ENCODE measurements at regions not wholly inside any gene's neighbourhood (a gene's known extent, or its start where the extent isn't known, plus 50 kb on each side); places are given as distances from the start of the nearest gene placed in this dataset.
"Not testable (repeated sequence)": the region's sequence is repeated elsewhere in the genome, so short reads cannot be mapped to it uniquely, and the experiment has no call there.

DNA sequence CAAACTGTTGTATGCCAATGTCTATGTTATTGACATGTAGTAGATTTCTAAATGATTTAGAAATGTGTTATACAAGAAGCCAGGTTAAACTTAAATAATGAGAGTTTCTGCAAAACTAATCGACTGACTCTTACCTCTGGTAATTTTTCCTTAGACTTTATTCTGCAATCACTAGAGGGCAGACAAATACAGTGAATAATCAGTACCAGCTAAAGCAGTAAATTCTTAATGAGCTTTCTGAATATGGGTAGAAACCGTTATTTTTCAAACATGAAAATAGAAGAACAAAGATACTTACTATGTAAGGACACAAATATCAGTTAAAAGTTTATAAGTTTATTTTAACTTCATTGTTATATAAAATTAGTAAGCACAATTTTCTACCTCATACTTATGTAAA is 97.9 kb upstream of the RGS1 start:
- peak; percentile 66 for DNase-seq (ENCODE audit: low spot score)

DNA sequence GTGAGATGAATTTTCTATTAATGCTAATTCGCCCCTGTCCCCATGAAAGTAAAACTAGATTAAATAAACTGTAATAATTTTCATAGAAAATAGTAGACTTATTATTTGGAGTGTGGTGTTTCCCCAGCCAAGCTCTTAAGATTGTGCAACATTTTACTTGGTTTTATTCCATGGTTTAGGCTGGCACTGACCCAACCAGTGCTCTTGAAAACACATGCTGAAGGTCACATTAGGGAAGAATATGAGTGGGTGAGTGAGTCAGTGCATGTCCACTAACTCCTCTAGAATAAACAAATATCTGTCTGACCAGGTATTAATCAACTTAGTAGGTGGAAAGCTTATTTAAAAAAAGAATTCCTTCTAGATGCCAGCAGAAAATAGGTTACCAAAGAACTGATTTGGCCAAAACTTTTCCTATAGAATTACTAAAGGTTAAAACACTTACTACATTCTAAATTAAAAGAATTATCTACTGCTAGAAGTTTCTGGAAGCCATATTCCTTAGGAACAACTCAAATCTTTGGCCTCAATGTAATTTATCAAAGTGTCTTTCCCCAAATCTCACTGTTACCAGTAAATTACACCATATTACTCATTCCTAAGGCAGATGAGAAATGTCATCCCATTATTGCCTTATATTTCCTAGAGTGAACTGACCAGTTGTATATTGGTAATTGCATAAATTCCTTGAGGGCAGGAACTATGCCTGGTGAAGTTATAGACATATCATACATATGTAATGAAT is 89.7 kb upstream of the RGS1 start:
- DNase-seq (ENCODE audit: low spot score), result peak; percentile 74

DNA sequence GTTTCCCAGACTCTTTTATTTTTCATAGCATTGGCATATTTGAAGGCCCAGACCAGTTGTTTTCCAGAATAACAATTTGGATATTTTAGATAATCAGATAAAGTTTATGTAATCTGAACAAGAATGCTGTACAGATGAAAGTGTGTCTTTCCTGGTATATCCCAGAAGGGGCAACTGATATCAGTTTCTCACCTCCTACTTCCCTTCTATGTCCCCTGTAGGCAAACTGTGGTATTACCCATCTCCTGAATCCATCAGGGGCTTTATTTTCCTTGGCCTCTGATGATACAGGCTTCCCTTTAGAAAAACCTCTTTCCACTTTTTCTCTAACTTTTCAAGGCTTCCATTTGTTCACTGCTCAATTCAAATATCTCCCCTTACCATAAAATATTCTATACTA is 87.5 kb upstream of the RGS1 start:
- no peak for DNase-seq (ENCODE audit: low spot score)

DNA sequence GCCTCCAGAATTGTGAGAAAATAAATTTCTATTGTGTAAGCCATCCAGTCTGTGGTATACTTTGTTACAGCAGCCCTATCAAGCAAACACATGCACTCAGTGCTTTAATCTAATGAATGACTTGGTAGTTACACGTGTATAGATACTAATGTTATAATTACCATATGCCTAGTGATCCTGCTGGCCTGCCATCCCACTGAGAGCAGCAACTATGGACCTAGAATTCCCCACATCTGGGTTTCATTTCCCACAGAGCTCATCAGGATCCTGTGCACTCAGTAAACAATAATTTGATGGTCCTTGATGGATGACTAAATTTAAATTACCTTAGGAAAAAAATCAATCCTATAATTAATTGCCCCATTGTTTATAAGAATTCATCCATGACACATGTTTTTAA is 86.5 kb upstream of the RGS1 start:
- peak; percentile 24 for DNase-seq (ENCODE audit: low spot score)

DNA sequence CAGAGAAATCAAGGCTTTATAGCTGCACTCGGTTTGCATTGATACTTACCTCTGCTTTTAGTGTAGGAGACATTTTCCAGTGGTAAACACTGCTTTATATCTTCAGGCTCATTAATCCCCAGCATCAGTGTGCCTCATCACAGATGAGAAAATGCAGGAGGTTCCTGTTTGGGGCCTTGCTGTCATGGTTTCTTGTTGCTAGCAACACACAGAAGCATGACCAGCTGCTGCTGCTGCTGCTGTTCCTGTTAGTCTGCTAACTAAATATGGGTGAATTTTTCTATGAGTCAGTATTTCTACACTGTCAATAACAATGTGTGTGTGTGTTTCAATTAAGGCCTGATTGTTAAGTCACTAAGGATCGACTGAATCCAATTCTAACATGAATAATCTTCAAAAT is 85.8 kb upstream of the RGS1 start:
- peak; percentile 63 for DNase-seq (ENCODE audit: low spot score)

DNA sequence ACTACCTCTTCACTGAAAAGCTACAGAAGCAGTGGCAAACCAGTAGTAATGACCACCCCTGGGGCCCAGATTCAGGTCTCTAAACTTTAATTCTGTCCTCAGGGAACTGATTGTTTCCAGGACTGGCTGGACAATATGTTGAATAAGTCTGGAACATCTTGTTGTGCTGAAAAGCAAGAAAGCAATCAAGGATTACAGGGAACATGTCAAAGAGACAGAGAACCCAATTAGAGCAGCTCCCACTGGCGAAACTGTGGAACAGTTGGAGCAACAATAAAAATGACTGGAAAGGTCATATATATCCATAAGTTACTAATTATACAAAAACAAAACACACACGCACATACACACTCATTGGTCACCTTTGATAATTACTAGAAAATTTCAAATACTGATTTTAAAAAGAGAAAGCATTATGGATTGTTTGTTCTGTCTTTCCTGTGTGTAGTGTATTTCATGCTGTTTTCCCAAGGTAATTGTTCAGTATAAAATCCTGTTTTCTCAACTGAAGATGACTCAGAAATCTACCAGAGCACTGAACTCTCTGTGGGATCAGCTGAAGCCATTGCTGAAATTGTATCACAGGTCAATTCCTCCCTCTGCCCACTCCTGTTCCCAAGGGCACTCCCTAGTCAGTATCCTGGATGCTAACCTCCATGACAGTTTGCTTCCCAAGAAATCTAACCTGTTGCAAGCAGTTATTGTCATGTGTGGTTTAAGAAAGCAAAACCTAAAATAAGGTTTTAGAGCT is 83.6 kb upstream of the RGS1 start:
- no peak for DNase-seq (ENCODE audit: low spot score)

DNA sequence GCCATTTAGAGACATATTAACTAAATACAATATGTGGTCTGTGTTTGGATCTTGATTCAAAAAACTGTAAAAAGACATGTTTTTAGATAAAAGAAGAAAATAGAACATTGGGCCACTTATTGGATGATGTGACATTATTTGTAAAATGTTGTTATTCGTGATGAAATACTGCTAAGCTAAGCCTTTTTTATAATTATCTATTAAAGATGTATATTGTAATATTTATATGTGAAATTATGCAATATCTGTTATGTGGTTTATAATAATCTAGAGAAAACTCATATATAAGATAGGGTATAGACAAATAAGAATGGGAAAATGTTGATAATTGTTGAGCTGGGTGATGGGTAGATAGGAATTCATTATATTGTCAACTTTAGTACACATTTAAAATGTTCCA is 82.0 kb upstream of the RGS1 start:
- DNase-seq (ENCODE audit: low spot score), result no peak

DNA sequence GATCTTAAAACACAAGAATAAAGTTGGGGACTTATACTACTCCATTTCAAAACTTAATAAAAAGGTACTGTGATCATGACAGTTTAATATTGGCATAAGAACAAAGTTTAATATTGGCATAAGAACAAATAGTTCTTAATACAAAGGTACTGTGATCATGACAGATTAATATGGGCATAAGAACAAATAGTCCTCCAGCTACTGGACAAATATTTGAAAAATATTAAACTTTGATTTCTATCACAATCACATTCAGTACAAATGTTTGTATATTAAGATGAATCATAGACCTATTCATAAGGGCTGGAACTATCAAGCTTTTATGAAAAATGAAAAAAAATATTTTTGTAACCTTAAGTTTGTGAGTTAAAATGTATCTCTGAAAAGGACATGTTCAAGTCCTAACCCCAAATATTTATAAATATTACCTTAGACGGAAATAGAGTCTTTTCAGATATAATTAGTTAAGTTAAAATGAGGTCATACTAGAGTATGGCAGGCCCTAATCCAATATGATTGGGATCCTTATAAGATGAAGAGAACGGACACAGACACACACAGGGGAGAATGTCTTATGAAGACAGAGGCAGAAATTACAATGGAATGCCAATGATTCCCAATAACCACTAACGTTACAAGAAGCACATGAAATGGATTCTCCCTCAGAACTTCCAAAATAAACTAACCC is 79.1 kb upstream of the RGS1 start:
- DNase-seq (ENCODE audit: low spot score), result no peak

DNA sequence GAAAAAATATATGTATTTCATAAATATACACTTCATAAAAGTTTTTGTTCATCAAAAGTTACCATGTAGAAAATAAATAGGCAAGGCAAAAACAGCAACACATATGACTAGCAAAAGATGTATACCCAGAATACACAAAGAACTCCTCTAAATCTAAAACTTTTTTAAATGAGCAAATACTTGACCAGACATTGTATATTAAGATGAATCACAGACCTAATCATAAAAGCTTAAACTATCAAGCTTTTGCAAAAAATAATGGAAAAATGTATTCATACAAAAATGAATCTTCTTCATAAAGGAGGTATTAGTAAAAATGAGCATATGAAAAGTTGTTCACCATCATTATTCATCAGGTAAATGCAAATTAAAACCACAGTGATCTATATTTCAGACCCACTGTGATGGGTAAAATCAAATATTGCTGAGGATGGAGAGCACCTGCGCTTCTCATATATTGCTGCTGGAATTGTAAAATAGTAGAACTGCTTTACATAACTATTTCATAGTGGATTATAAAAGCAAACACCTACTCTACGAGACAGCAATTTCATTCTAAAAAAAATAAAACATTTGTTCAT is 78.3 kb upstream of the RGS1 start:
- no peak for DNase-seq (ENCODE audit: low spot score)

DNA sequence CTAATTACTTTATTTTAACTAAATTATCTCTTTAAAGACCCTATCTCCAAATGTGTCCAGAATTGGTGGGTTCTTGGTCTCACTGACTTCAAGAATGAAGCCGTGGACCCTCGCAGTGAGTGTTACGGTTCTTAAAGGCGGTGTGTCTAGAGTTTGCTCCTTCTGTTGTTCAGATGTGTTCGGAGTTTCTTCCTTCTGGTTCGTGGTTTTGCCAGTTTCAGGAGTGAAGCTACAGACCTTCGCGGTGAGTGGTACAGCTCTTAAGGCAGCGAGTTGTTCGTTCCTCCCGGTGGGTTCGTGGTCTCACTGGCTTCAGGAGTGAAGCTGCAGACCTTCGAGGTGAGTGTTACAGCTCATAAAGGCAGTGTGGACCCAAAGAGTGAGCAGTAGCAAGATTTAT is 77.5 kb upstream of the RGS1 start:
- DNase-seq (ENCODE audit: low spot score), result not testable (repeated sequence)

DNA sequence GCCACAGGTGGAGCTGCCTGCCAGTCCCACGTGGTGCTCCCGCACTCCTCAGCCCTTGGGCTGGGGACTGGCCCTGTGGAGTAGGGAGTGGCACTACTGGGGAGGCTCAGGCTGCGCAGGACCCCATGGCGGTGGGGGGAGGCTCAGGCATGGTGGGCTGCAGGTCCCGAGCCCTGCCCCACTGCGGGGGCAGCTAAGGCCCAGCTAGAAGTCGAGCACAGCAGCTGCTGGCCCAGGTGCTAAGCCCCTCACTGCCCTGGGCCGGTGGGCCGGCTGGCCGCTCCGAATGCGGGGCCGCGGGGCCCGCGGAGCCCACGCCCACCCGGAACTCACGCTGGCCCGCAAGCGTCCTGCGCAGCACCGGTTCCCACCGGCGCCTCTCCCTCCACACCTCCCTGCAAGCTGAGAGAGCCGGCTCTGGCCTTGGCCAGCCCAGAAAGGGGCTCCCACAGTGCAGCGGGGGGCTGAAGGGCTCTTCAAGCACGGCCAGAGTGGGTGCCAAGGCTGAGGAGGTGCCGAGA is 76.5 kb upstream of the RGS1 start:
- not testable (repeated sequence) for DNase-seq (ENCODE audit: low spot score)

DNA sequence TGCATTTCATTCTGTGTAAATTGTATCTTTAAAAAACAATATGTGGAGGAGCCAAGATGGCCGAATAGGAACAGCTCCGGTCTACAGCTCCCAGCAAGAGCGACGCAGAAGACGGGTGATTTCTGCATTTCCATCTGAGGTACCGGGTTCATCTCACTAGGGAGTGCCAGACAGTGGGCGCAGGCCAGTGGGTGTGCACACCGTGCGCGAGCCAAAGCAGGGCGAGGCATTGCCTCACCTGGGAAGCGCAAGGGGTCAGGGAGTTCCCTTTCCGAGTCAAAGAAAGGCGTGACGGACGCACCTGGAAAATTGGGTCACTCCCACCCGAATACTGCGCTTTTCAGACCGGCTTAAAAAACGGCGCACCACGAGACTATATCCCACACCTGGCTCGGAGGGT is 75.0 kb upstream of the RGS1 start:
- DNase-seq (ENCODE audit: low spot score), result not testable (repeated sequence)

DNA sequence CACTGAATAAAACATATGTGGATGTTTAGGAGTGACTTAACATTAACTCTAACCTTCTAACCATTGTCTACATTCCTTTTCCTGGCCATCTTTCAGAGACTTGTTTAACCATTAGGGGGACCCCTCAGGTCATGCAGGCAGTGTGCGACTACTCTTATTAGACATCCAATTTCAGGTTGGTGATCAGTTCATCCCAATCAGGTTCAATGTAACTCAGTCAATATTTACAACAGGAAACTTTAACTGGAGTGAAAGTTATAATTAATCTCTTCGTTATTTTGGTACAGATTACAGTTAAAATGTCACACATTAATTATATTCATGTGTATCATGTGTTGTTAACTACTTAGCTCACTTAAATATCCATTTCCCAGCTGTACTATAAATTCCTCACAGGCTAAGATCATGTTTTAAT is 68.8 kb upstream of the RGS1 start:
- DNase-seq (ENCODE audit: low spot score), result peak; percentile 30

DNA sequence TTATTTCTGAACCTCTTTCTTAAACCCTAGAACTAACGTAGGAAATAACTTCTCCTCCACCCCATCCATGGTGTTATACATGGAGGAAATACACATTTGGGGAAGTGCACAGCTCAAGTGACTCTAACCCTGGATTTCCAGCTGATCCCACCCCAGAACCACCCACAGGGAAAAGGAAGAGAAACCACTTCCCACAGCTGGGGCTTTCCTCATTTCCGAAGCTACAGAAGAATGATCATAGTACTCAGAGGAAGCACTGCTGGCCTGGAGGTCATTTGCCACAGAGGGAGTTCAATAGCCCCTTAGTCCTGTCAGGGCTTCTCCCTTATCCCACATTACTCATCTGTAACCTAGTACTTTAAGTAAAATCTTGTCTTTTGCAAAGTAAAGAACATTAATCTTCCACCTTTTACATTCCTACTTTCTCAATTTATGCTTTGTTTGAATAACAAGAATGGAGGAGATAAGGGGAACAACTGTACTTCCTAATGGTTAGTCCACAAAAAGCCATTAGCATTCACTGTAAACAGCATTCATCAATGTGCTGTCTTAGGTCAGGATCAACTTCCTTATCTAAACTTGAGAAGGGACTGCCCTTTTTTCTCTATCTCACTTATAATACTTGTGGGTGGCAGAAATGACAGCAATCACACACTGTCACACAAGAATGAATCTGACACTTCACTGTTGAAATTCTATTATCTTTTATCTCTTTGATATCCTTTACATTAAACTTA is 63.0 kb upstream of the RGS1 start:
- no peak for DNase-seq (ENCODE audit: low spot score)

DNA sequence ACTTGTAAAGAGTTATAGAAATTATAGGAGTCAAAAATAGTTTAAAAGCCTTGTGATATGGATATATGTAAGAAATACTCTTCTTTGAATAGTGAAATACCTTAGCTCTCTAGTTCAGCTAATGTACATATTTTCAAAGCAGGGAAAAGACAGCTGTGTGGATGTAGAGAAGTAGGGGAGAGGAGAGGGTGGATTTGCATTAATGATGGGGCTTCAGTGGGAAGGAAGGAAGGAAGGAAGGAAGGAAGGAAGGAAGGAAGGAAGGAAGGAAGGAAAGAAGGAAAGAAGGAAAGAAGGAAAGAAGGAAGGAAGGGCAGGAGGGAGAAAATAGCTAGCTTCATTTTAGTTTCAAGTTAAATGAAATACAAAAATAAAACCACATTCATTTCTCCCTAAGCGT is 62.4 kb upstream of the RGS1 start:
- DNase-seq (ENCODE audit: low spot score), result no peak

DNA sequence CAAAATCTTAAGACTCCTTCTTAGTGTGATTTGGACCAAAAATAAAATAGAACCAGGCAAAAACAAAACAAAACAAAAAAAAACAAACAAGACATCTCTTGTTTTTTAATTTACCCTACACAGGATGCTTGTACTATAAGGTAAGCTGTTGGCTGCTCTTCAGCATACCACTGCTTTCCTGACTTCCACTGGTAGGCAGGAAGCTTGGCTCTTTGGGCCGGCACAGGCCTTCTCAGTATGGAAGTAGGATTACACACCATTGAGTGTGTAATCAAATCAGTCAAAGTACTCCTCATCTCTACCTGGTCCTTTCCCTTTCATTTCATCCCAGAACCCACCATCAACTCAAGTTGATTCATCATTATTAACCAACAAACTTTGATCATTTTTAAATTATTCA is 61.9 kb upstream of the RGS1 start:
- DNase-seq (ENCODE audit: low spot score), result no peak

DNA sequence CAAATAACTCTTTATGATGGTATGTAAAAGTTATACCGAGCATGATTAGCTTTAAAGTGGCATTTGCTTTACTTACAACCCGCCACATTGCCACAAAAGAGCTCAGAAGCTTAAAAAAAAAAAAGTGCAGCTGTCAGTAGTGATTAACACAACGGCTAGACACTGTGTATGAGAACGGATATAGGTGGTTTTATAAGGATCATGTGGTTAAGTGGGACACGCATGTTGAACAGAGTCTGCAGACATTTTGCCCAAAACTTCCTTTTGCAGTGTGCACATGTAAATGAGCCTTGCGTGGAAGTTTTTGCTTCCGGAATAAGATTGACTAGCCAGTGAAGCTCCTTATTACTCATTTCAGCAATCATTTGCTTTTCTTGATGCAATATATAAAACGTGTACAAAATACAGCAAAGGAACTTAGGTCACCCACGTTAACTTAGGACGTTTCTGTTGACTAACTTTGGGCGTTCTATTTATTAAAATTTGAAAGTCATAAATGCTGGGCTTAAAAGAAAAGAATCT is 58.7 kb upstream of the RGS1 start:
- no peak for DNase-seq (ENCODE audit: low spot score)

DNA sequence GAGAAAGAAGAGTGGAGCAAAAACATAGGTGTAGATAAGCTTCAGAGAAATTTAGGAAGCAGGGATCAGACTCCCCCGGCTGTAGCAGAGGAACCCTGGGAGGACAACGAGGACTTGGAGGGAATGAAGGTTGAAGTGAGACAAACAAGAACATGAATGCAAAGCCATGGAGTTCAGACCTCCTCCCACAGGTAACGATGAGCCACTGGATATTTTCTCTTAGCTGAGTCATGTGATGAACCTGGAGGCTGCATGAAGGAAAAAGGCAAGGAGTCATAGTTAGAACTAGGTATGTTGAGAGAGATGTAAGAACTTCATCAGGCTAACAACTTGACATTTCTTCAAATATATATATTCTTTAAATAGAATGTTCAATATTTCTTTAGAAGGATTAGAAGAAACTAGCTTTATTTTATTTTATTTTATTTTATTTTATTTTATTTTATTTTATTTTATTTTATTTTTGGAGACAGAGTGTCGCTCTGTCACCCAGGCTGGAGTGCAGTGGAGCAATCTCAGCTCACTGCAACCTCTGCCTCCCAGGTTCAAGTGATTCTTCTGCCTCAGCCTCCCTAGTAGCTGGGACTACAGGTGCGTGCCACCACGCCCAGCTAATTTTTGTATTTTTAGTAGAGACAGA is 57.7 kb upstream of the RGS1 start:
- DNase-seq (ENCODE audit: low spot score), result not testable (repeated sequence)

DNA sequence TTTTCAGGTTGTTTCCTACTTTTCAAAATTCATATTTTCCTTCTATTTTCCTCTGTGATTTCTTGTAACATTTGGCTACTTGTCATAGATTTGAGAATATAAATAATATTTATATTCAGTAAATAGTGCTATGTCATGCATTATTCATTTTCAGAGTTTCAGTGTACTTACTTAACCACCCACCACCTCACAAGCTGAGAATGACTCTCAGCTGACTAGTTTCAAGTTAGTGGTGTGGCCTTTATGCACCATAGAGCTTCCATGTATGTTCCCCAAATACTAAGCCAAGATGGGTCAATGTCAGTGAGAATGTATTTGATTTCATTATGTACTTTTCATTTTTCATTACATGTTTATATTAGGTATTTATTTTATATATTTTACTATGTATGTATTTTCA is 56.9 kb upstream of the RGS1 start:
- no peak for DNase-seq (ENCODE audit: low spot score)

DNA sequence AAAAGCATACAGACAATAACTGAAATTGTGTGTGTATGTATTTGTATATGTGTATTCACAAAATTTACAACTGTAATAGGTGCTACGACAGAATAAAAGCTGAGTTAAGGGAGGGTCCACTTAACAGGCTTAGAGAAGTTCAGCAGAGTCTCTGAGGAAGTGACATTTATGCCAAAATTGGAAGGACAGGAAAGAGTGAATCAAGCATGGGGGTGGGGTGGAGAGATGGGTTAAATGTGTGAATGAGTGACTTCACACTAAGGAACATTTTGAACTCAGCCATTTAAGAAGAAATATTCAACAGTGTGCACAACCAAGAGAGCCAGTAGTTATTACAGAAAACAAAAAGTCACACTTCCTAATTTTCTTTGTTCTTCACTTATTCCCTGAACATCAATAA is 53.8 kb upstream of the RGS1 start:
- DNase-seq (ENCODE audit: low spot score), result no peak

DNA sequence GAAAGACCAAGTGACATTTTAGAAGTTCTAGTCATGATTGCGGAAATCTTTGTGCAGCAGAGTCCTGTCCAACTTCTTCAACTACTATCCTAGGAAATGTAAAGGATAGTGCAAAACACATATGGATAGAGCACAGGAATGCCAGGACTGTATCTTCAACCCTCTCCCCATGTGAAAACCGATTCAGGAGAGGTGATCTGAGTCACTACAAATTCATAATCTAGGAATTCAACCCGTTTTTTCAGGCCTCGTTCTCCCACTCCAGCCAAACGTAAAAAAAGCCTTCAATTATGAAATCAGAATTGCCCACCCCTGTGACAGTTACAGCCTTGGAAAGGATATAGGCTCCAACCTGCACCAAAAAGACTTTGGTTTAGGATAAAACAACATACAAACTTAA is 52.9 kb upstream of the RGS1 start:
- DNase-seq (ENCODE audit: low spot score), result peak; percentile 6
